ENCODE measurements at regions not wholly inside any gene's neighbourhood (a gene's known extent, or its start where the extent isn't known, plus 50 kb on each side); places are given as distances from the start of the nearest gene placed in this dataset.

- H3K9me3 Mint-ChIP-seq (ENCODE audit: low read depth) = peaks cover 9% of the 10 kb centered on the region
- no peak for TF ChIP-seq CTCF (IDR thresholded peaks at IDR 0.05)
- H3K4me1 Mint-ChIP-seq (ENCODE audit: low read depth) = peaks cover 15% of the 10 kb centered on the region
- H3K27me3 Mint-ChIP-seq (ENCODE audit: low read depth) = peaks cover 2% of the 10 kb centered on the region
- DNase-seq (ENCODE audit: low spot score) = no peak
- H3K36me3 Mint-ChIP-seq (ENCODE audit: low read depth) = peaks cover 2% of the 10 kb centered on the region
- H3K4me3 Mint-ChIP-seq (ENCODE audit: unreplicated experiment) = no peak overlapping the region
- no peak overlapping the region for H3K27ac Mint-ChIP-seq (ENCODE audit: unreplicated experiment)
These were observed 117.8 kb upstream of the IRS2 start for GRCh38 chr13:109904218-109904617.

GRCh38 chr13:109900741-109901140 is 114.4 kb upstream of the IRS2 start:
- Mint-ChIP-seq H3K27ac (ENCODE audit: unreplicated experiment) (no peak overlapping the region), H3K36me3 (ENCODE audit: low read depth) (no peaks in the 10 kb centered on the region), H3K27me3 (ENCODE audit: low read depth) (peaks cover 2% of the 10 kb centered on the region), H3K4me3 (ENCODE audit: unreplicated experiment) (no peak overlapping the region), H3K9me3 (ENCODE audit: low read depth) (peaks cover 9% of the 10 kb centered on the region), H3K4me1 (ENCODE audit: low read depth) (peaks cover 9% of the 10 kb centered on the region)
- DNase-seq (ENCODE audit: low spot score) = no peak
- no peak for TF ChIP-seq CTCF (IDR thresholded peaks at IDR 0.05)

- Mint-ChIP-seq H3K4me1 (ENCODE audit: low read depth) (peaks cover 9% of the 10 kb centered on the region), H3K4me3 (ENCODE audit: unreplicated experiment) (peak overlapping the region; percentile 10), H3K36me3 (ENCODE audit: low read depth) (no peaks in the 10 kb centered on the region), H3K27me3 (ENCODE audit: low read depth) (peaks cover 2% of the 10 kb centered on the region), H3K9me3 (ENCODE audit: low read depth) (peaks cover 9% of the 10 kb centered on the region), H3K27ac (ENCODE audit: unreplicated experiment) (no peak overlapping the region)
- no peak for TF ChIP-seq CTCF (IDR thresholded peaks at IDR 0.05)
- DNase-seq (ENCODE audit: low spot score) = no peak
These were observed 113.9 kb upstream of the IRS2 start for GRCh38 chr13:109900320-109900719.

- Mint-ChIP-seq H3K27ac (ENCODE audit: unreplicated experiment) (no peak overlapping the region), H3K4me1 (ENCODE audit: low read depth) (peaks cover 9% of the 10 kb centered on the region), H3K36me3 (ENCODE audit: low read depth) (no peaks in the 10 kb centered on the region), H3K4me3 (ENCODE audit: unreplicated experiment) (no peak overlapping the region), H3K9me3 (ENCODE audit: low read depth) (peaks cover 9% of the 10 kb centered on the region), H3K27me3 (ENCODE audit: low read depth) (peaks cover 2% of the 10 kb centered on the region)
- no peak for DNase-seq (ENCODE audit: low spot score)
- TF ChIP-seq CTCF (IDR thresholded peaks at IDR 0.05) = no peak
These were observed 113.4 kb upstream of the IRS2 start for GRCh38 chr13:109899748-109900147.

- no peak for DNase-seq (ENCODE audit: low spot score)
- Mint-ChIP-seq H3K4me1 (ENCODE audit: low read depth) (peaks cover 9% of the 10 kb centered on the region), H3K27ac (ENCODE audit: unreplicated experiment) (no peak overlapping the region), H3K36me3 (ENCODE audit: low read depth) (no peaks in the 10 kb centered on the region), H3K4me3 (ENCODE audit: unreplicated experiment) (no peak overlapping the region), H3K27me3 (ENCODE audit: low read depth) (peaks cover 2% of the 10 kb centered on the region), H3K9me3 (ENCODE audit: low read depth) (peaks cover 9% of the 10 kb centered on the region)
- no peak for TF ChIP-seq CTCF (IDR thresholded peaks at IDR 0.05)
These were observed 112.9 kb upstream of the IRS2 start for GRCh38 chr13:109899316-109899715.

Measured in chondrocyte (in vitro differentiated cells).